ENCODE measurements at regions not wholly inside any gene's neighbourhood (a gene's known extent, or its start where the extent isn't known, plus 50 kb on each side); places are given as distances from the start of the nearest gene placed in this dataset.
"Not testable (repeated sequence)": the region's sequence is repeated elsewhere in the genome, so short reads cannot be mapped to it uniquely, and the experiment has no call there.

DNA sequence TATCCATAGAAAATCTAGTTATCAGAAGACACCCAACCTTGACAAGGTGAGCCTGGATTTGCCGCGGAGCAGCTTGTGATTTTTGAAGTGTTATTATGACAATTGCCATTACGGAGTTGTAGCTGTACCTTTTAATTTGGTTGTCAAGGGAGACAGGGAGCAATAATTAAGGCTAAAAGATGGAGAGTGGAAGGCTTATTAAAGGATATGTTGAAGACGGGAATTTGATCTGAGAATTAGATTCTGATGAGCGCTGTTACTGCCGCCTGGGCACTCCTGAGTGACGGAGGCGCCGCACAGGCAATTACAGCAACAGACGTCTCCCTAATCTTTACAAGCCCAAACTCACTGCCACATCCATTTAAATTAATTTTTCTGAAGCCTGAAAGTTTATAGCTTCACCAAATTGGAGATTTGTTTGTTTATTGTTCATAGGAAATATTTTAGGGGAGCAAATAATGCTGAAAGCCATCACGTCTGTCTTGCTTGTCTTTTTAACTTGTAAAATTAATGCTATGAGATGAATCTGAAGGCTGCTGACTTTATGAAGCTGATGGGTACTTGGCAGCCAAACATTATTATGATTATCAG, 475.0 kb upstream of the ADARB2 start:
- no peak for DNase-seq (ENCODE audit: low read depth in 1 of 2, low spot score in 1 of 2)

GRCh38 chr10:2210088-2210487, 472.8 kb upstream of the ADARB2 start:
- DNase-seq (ENCODE audit: low read depth in 1 of 2, low spot score in 1 of 2) = no peak

GRCh38 chr10:2208106-2208505, 470.8 kb upstream of the ADARB2 start:
- DNase-seq (ENCODE audit: low read depth in 1 of 2, low spot score in 1 of 2) = no peak

GRCh38 chr10:2207246-2207922, 470.1 kb upstream of the ADARB2 start:
- no peak for DNase-seq (ENCODE audit: low read depth in 1 of 2, low spot score in 1 of 2)

- no peak for DNase-seq (ENCODE audit: low read depth in 1 of 2, low spot score in 1 of 2)
Observed at GRCh38 chr10:2205406-2205805, 468.1 kb upstream of the ADARB2 start.

- DNase-seq (ENCODE audit: low read depth in 1 of 2, low spot score in 1 of 2) = no peak
Observed at GRCh38 chr10:2202401-2202800, 465.1 kb upstream of the ADARB2 start.

- no peak for DNase-seq (ENCODE audit: low read depth in 1 of 2, low spot score in 1 of 2)
Observed at GRCh38 chr10:2201534-2202099, 464.3 kb upstream of the ADARB2 start.

- DNase-seq (ENCODE audit: low read depth in 1 of 2, low spot score in 1 of 2) = no peak
Observed at GRCh38 chr10:2197663-2198062, 460.3 kb upstream of the ADARB2 start.

DNA sequence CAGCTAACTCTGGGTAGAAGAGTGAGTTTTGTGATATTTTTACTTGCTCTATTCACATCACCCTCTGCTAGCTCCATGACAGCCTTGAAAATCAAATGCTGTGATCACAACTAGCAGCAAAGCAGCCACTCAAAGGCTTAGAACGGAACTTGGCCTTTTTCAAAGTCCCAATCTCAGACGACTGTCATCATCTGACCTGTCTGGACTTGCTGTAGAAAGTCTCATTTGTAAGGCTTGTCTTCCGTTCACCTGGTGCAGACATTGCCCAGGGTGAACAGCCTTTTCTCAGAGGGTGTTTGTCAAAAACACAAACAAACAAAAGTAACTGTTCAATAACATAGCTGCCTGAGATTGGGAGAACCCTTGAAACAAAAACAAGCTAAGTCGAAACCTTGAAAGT, 458.9 kb upstream of the ADARB2 start:
- no peak for DNase-seq (ENCODE audit: low read depth in 1 of 2, low spot score in 1 of 2)

DNA sequence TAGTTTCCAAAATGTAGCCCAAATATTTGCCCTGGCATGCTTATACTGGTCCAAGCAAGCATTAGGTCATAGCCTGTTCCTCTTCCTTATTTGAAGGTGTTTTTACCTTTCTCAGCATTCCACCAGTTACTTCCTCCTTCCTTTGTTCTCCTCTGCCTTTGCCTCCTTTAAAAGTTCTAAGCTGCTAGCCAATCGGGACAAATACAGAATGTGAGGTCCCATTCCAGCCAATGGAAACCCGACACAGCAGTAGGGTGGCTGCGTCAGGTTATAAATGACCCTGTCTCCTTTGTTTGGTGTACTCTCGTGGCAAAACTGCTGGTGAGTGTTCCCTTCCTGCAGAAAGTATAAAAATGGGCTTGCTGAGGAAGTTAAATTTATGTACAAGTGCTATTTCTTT, 452.0 kb upstream of the ADARB2 start:
- not testable (repeated sequence) for DNase-seq (ENCODE audit: low read depth in 1 of 2, low spot score in 1 of 2)

DNA sequence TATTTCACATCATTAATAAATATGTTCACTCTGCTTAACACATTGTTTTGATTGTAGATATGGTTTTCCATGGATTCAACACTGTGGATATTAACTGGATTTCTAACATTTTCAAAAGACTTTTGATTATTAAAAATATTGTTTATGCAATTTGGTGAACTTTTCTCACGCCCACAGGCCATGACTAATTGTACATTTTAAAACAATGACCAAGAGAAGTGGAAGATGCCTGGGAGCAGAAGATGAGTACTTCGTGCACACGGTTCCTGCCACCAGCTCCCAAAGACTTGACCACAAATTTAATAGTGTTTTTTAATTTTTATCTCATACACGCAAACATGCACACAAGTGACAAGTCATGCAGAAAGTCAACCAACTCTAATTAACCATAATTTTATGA, 451.0 kb upstream of the ADARB2 start:
- DNase-seq (ENCODE audit: low read depth in 1 of 2, low spot score in 1 of 2) = no peak

- DNase-seq (ENCODE audit: low read depth in 1 of 2, low spot score in 1 of 2) = no peak
Observed at GRCh38 chr10:2173327-2173726, 436.0 kb upstream of the ADARB2 start.

- no peak for DNase-seq (ENCODE audit: low read depth in 1 of 2, low spot score in 1 of 2)
Observed at GRCh38 chr10:2165771-2166460, 428.6 kb upstream of the ADARB2 start.

DNA sequence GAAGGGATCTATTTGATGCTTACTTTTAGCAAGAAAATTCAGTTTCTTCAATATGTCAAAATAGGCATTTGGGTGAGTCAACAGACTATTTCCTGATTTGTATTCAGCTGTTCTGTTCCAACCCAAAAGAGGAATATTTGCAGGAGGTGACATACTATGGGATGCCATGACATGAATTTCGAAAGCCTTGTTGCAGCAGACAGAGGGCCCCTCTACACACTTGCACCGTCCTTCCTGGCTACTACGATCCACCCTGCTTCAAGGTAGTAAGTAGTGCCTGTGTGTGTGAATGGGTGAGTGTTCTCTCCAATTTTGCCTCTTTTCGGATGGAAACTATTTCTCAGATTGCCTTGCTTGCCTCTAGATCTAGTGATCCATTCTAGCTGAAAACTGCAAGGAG, 413.0 kb upstream of the ADARB2 start:
- DNase-seq (ENCODE audit: low read depth in 1 of 2, low spot score in 1 of 2) = no peak

DNA sequence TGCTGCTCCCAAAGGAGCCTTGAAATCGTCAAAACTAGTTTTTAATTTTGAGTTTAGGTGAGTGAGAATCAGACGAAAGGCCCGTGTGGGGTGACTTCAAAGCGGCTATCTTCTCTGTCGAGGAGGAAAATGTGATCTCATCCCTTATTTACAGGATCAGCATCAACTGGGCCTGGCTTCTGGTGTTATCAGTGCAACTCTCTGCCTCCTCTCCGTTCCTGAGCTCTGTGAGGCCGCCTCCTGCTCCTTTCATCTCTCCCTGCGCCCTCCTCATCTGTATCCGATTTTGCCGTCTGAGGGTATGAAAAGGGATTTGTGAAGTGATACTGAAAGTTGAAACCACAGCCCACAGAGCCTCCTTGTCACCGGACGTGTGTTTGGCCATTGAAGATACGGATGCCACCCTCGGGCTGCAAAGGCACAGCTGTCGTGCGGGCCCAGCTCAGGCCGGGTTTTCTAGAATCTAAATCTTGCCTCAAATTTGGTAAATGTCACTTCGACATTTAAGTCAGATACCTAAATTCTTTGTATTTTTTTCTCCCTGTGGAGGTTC, 408.7 kb upstream of the ADARB2 start:
- DNase-seq (ENCODE audit: low read depth in 1 of 2, low spot score in 1 of 2) = no peak

DNA sequence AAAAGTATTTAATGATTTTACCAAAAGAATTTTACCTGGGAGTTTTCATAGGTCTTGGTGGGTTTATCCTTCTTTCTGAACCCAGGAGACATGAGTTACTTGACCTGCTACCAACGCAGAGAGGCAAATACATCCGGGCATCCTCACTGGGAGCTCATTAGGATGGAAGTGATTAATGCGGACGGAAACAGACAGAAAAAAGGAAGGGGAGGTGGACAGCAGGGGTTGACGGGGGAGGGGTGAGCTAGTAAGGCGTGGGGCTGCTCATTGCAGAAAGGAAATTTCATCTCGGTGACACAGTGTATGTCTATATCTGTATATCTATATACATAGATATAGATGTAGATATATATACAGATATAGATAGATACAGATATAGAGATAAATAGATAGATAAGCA, 408.2 kb upstream of the ADARB2 start:
- no peak for DNase-seq (ENCODE audit: low read depth in 1 of 2, low spot score in 1 of 2)

GRCh38 chr10:2144584-2144983, 407.3 kb upstream of the ADARB2 start:
- no peak for DNase-seq (ENCODE audit: low read depth in 1 of 2, low spot score in 1 of 2)

- DNase-seq (ENCODE audit: low read depth in 1 of 2, low spot score in 1 of 2) = no peak
Observed at GRCh38 chr10:2143213-2143835, 406.0 kb upstream of the ADARB2 start.

DNA sequence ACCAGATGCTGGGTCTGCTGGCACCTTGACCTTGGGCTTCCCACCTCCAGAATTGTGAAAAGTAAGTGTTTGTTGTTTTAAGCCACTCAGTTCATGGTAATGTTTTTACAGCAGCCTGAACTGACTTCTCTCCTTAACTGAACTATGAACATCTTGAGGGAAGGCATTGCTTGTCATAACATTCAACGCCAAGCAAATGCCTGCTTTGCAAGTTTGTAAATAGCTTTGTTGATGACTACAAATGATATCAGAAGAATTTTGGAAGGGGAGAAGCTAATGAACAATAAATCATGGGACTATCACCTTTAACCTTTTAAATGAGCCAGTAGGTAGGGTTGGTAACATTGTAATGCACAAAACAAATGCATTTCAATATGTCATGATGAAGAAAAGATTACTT, 402.4 kb upstream of the ADARB2 start:
- no peak for DNase-seq (ENCODE audit: low read depth in 1 of 2, low spot score in 1 of 2)

GRCh38 chr10:2137549-2138174, 400.3 kb upstream of the ADARB2 start:
- no peak for DNase-seq (ENCODE audit: low read depth in 1 of 2, low spot score in 1 of 2)

DNA sequence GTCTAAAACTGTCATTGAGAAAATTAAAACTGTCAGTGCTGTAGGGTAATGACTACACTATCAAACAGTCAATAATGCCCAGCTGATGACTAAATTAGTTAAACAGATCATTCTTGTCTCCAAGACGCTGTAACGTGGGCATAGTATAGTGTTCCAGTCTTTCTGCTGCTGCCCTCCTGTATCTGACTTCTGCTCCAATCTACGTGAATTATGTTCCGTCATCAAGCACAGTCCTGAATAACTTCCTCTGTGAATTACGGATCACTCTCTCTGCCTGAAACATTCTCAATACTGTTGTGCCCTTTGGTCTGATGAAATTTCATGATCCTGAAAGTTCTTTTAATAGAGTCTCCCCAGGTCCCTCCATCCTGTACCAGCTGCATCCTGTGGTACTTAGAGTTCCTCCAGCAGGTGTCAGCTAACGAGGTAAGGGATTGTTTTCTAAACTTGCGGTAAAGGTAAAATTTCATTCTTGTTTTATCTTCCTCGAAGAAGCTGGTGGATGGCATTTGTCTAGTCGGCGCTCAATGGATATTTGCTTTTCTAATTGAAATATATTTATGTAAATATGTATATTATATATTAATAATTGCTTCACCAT, 393.5 kb upstream of the ADARB2 start:
- no peak for DNase-seq (ENCODE audit: low read depth in 1 of 2, low spot score in 1 of 2)

Data from activated T-helper 1 cell treated with anti-CD3 and anti-CD28 coated beads, Interleukin-2, amount 50 U/mL, for 16 hours (primary cell).